Activated CD8-positive, alpha-beta memory T cell treated with anti-CD3 and anti-CD28 coated beads, Interleukin-2, amount 50 U/mL, for 24 hours (primary cell): ENCODE measurements at regions not wholly inside any gene's neighbourhood (a gene's known extent, or its start where the extent isn't known, plus 50 kb on each side); places are given as distances from the start of the nearest gene placed in this dataset.
"Not testable (repeated sequence)": the region's sequence is repeated elsewhere in the genome, so short reads cannot be mapped to it uniquely, and the experiment has no call there.

Source experiments
- DNase-seq: peaks from one replicate; pipeline ENCODE4 v3.0.0-alpha.2; 2020; ENCODE audit errors: extremely low read depth

DNA sequence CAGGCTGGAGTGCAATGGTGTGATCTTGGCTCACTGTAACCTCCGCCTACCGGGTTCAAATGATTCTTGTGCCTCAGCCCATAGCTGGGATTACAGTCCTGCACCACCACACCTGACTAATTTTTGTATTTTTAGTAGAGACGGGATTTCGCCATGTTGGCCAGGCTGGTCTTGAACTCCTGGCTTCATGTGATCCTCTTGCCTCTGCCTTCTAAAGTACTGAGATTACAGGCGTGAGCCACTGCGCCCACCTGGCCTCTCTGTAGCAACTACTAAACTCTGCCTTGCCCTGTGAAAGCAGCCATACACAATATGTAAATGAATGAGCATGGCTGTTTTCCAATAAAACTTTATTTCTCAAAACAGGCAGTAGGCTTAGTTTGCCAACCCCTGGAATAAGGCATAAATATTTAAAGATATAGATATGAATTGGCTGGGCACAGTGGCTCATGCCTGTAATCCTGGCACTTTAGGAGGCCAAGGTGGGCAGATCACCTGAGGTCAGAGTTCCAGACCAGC lies 127.9 kb upstream of the ZNF217 start:
- not testable (repeated sequence) for DNase-seq

DNA sequence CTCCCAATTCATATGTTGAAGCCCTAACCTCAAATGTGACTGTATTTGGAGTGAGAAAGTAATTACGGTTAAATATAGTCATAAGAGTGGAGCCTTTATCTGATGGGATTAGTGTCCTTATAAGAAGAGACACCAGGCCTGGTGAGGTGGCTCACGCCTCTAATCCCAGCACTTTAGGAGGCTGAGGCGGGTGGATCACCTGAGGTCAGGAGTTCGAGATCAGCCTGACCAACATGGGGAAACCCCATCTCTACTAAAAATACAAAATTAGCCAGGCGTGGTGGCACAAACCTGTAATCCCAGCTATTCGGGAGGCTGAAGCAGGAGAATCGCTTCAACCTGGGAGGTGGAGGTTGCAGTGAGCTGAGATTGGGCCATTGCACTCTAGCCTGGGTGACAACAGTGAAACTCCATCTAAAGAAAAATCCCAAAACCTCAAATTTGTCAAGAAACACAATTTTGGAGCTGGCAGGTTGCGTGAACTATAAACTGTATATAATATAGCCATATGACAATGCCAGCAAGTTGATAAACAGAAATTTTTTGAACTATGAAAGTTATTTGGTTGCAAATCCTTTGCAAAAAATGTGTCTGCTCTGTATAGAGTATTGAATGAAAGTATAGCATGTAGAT lies 125.6 kb upstream of the ZNF217 start:
- DNase-seq: not testable (repeated sequence)

DNA sequence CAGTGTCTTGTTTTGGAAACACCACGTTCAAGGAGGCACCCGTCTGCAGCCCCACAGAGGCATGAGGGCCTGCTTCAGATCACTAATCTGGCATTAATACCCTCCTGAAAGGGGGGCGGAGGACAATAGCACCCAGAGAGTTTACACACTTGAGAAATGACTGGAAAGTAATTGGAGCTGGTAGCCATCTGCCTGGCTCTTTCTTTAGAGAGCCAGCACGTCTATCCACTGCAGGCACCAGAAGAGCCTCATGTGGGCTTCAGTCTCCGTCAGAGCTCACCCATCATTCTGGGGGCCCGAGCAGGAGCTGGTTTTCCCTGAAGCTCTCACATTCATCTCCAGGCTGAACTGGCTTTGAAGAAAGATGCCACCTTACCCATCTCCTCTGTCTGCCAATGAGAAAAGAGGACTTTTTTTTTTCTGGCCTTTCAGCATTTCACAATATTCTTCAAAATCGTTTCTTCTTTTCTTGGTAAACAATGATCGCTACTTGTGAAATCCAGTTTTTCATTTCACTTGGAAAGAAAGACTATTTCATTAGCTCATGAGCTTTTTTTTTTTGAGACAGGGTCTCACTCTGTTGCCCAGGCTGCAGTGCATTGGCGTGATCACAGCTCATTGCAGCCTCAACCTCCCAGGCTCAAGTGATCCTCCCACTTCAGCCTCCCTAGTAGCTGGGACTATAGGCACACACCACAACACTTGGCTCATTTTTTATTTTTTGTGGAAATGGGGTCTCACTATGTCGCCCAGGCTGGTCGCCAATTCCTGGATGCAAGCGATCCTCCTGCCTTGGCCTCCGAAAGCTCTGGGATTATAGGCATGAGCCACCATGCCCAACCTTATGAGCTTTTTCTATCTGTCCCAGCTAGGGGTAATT lies 124.7 kb upstream of the ZNF217 start:
- no peak for DNase-seq

DNA sequence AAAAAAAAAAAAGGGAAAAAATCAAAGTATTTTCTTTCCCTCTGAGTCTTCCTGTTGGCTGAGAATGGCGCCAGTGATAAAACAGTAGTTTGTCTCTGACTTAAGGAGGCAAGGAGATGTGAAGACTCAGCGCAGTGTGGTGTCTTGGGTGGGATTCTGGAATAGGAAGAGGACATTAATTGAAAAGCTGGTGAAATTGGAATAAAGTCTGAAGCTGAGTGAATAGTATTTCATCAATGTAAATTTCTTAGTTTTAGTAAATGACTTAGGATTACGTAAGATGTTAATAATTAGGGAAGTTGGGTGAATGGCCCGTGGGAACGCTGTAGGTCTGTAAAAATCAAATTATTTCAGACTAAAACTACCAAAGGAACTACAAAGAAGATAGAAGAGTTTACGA lies 122.8 kb upstream of the ZNF217 start:
- no peak for DNase-seq

DNA sequence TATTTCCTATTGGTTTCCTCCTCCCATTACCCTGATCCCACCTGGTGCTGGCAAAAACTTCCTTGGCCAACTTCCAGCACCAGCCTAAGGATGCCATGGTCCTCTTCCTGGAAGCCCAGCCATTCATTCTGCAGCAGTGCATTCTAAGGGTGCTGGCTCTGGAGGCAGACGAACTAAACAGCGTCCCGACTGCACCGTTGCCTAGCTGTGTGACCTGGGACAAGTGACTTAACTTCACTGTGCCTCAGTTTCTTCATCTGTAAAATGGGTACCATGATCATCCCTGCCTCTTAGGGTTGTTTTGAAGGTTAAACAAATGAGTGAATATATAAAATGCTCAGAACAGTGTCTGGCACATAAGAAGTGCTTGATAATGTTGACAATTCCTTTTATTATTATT lies 120.9 kb upstream of the ZNF217 start:
- DNase-seq: no peak

DNA sequence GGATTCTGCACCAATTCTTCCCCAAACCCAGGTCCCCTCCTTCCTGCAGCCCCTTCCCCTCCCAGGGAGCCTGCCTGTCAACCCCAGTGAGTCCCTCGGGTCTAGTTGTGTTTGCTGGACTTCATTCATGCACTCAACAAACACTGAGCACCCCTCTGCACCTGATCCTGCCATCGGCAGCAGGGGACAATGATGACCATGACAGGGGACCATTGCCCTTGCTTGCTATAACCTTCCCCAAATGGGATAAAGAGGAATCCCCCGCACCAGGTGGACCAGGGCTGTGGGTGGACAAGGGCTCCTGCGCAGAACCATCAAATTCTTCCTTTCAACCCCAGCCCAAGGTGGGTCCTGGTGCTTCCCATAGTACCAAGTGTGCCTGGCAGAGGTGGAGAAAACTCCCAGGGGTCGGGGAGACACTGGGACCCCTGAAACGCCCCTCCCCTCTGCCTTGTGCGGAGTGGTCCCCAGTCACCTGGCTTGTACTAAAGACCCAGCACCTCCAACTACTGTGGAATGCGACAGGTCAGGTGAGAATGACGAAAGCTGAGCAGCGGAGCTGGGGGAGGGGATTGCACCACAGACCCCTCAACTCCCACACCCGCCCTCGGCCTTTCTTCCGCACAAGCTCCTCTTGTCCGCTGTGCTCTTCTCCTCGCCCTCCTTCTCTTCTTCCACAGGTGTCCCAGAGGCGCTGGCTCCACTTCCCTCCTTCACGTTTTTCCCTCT lies 119.9 kb upstream of the ZNF217 start:
- DNase-seq: no peak

DNA sequence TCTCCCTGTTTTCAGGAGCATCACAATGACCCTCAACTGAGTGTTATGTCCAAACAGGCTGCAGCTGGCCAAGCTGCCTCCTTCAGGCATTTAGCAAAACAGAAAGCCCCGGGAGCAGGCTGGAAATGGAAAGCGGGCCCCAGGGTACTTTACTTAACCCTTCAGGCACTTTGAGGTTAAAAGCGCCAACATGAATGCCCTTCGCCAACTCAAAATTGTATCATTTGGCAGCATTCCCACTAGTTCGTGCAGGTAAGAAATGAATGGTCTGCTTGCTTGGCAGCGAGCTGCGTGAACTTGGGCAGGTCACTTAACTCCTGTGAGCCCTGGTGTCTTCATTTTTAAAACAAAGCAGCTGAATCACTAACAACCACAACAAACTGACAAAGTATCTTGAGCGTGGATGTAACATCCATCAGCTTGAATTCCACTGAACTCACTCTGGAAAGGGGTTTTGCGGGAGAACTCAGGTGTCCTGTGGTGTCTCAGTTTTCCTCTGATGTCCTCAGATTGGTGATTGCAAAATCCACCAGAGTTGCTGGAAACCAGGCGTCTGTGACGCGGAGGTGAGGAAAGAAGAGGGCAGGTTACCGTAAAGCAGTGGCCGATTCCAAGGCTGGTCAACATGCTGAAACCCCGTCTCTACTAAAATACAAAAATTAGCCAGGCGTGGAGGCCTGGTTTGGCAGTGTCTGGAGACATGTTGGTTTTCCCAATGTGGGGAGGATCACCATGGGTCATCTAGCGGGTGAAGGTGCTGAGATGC lies 118.8 kb upstream of the ZNF217 start:
- no peak for DNase-seq

DNA sequence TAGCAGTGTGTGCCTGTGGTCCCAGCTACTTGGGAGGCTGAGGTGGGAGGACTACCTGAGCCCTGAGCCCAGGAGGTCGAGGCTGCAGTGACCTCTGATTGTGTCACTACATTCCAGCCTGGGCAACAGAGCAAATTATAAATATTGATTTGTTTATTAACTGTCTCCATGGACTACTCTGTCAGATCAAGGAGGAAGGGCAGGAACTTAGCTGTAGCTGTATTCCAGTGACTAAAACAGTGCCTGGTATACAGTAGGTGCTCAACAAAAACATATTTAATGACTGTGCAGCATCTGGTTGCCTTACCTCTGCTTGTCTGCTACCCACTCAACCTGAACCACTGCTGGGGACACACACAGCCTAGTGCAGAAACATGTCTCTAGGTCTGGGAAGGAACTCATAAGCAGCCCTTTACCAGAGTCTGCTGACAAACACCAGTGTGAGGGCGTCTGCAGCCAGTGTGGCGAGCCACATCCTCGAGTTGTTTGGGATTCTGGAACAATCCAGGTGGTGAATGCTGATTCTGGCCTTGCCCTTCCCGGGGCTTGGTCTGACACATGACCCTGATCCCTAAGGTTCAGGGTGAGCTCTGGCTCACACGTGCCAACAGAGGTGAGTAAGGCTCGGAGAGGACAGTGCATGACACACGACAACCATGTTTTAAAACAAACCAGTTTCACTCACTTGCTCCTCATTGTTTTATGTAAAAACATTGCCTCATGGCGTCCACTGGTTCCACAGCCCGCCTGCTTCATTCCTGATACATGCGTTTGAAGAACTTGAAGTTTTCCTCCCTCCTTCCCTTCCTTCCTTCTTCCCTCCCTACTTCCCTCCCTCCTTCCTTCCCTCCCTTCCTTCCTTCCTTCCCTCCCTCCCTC lies 117.9 kb upstream of the ZNF217 start:
- no peak for DNase-seq

DNA sequence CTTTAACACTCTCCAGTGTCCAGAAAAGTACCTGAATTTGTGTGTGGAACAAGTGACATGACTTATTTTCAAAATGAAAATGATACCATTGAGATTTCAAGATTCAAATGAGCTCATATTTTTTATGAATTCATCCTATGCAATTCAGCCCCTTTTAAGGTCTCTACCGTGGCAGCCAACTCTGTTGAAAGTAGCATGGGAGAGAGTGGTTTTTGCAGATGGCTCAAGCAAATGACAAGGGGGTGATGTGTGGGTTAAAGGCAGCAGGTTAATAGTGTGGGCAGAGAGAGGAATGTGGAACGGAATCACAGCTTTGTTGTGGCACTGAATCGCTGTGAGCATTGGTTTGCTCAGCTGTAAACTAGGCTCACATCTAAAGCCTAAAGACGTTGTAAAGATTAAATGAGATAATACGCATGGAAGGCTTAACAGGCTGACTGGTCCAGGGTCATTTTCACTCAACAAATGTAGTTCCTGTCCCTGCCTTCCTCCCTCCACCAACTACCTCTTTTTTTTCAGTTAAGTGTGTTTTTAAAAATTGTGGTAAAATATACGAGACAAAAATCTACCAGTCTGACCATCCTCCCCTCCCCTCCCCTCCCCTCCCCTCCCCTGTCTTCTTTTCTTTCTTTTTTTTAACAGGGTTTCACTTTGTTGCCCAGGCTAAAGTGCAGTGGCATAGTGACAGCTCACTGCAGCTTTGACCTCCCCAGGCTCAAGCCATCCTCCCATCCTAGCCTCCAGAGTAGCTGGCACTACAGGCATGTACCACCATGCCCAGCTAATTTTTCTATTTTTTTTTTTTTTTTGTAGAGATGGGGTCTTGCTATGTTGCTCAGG lies 114.7 kb upstream of the ZNF217 start:
- peak; percentile 33 for DNase-seq

DNA sequence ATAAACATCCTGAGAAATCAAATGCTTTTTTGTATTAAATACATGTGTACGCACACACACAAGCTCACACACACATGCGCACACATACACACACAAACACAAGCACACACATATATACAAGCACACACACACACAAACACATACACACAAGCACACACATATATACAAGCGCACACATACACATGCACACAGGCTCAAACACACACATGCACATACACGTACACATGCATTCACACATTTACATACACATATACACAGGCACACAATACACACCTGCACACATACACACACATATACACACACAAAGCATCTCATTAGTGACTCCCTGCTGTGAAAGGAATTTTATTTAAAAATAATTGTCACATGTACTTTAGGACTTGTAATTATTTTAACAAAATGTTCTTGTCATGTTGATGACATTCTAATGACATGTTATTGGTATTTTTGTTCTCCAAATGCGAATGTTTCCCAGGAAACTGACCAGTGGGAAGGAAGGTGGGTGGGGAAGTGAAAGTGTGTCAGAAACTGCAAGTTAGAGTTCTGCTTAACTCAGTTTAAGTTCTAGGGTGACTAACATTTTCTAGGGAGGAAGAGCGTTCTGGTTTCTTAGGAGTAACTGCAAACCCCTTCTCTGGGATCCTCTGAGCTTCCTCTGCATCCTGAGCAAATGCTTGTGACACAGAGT lies 113.9 kb upstream of the ZNF217 start:
- no peak for DNase-seq

DNA sequence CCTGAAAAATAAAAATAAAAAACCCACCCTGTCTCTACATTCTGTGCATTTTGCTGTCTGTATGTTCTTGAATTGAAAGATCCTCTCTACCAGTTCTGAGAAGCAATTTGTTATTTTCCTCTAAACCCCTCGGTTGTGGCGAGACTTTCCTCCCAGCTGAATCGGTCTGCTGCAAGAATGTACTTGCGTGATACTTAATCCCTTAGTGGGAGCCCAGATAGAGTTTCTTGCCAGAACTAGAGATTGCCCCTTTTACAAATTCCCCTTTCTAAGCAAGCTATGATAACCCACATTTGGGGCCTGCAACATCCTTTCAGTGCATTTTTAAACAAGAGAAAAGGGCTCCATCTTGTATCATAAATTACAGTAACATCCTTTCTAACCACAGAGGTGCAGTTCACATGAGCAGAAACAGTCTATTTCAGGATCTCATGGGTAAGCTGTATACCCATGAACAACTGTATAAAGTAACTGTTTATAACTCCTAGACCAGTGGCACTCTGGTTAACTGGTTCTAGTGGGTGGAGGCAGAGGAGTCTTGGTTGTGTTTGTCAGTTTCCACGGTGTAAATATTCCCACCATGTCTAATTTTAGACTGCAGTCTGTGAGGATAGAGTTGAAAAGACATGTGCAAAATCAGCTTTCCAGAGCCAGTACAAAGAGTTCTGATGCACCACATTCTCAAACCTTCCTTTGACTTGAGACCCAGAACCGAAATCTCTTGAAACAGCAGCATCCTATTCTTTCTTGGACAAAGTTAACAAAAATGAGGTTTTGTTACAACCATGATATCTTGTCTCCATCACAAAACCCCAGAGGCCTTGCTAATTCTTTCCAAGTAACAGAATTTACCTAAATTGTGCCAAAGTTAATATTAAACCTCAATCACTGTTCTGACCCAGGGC lies 113.1 kb upstream of the ZNF217 start:
- no peak for DNase-seq

DNA sequence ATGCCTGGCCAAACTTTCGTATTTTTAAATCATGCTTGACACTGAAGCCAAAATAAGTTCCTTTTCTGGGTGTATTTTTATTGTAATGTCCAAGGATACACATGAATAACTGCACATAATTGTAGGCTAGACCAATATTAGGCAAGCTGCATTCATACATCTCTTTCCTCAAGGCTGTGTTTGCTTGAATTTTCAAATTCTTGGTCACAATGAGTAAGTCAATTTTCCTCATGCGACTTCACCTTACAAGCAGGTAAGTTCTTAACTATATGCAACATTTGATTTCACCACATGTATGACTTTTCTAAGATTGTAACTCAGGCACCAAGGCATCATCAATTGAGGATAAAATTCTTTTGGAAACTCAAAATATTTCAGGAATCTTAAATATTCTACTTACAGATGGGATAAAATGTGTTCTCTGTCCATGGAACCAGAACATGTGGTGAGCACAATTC lies 112.4 kb upstream of the ZNF217 start:
- DNase-seq: no peak

DNA sequence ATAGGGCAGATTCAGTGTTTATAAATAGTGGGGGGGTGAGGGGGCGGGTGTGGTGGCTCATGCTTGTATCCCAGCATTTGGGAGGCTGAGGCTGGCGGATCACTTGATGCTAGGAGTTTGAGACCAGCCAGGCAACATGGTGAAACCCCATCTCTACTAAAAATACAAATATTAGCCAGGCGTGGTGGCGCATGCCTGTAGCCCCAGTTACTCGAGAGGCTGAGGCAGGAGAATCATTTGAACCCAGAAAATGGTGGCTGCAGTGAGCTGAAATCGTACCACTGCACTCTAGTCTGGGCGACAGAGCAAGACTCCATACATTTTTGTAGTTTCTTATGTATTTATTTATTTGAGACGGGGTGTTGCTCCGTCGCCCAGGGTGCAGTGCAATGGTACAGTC lies 109.0 kb upstream of the ZNF217 start:
- no peak for DNase-seq

DNA sequence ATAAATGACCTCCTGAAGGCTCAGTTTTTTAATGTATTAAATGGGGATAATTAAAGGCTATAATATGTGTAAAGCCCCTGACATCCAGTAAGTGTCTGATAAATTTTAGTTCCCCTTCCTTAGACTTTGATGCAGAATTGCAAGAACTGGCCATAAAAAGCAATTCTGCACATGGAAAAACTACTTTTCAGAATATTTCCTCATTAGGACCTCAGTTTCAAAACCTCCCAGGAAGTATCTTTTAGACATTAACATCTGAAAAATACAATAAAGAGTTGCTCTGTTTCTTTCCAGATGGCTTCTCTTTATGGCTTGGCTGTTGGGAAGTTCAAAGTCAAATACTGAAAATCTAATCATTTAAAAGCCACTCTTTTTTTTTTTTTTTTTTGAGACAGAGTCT lies 106.3 kb upstream of the ZNF217 start:
- no peak for DNase-seq

DNA sequence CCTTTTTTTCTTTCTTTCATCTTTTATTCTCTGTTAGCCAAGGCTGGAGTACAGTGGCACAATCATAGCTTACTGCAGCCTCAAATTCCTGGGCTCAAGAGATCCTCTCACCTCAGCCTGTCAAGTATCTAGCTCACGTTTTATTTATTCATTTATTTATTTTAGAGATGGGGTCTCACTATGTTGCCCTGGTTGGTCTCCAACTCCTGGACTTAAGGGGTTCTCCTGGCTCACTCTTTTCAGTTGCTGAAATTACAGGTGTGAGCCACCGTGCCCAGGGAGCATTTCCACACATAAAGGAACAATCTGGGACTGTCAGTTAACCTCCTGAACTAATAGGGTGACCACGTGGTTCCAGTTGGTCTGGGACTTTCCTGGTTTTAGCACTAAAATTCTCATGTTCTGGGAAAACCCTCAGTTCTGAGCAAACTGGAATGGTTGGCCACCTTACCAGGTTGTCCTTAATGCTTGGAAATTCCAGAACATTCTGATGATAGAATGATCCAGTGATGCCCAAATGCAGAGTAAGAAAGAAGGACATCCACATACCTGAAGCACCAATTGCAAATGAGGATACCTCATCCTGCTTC lies 105.5 kb upstream of the ZNF217 start:
- DNase-seq: no peak

DNA sequence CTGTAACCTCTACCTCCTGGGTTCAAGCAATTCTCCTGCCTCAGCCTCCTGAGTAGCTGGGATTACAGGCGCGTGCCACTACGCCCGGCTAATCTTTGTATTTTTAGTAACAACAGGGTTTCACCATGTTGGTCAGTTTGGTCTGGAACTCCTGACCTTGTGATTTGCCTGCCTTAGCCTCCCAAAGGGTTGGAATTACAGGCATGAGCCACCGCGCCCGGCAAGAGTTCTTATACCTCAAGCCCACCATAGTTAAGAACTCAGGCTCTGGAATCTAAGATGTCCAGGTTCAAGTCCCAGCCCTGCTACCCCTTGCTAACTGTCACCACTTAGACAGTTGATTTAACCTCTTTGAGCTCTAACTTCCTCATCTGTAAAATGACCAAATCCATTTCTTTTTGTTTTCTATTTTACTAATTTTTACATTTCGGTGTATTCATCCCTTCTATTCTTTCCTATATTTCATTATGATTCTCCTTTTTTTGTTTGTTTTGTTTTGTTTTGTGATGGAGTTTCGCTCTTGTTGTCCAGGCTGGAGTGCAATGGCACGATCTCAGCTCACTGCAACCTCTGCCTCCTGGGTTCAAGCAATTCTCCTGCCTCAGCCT lies 104.8 kb upstream of the ZNF217 start:
- DNase-seq: no peak
